ENCODE measurements at regions not wholly inside any gene's neighbourhood (a gene's known extent, or its start where the extent isn't known, plus 50 kb on each side); places are given as distances from the start of the nearest gene placed in this dataset.

DNA sequence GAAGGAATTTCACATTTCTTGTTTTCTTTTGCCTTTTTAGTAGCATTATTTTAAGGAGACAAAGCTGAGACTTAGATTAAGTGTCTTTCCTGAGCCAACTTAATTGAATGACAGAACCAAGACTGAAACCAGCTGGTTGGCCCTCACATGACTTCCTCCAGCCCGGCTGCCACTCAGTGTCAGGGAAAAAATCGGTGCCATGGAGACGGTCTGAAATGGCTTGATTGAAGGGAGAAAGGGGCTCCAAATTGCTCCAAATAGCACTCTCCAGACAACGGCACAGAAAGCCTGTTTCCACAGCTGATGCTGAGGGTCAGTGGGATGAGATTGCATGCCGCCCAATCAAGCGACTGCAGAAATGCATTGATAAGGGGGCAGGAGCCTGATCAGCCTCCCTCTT, 475.2 kb upstream of the IL12A start:
- no peak for TF ChIP-seq POLR2A (IDR thresholded peaks at IDR 0.05)
- TF ChIP-seq, protein P1, sequence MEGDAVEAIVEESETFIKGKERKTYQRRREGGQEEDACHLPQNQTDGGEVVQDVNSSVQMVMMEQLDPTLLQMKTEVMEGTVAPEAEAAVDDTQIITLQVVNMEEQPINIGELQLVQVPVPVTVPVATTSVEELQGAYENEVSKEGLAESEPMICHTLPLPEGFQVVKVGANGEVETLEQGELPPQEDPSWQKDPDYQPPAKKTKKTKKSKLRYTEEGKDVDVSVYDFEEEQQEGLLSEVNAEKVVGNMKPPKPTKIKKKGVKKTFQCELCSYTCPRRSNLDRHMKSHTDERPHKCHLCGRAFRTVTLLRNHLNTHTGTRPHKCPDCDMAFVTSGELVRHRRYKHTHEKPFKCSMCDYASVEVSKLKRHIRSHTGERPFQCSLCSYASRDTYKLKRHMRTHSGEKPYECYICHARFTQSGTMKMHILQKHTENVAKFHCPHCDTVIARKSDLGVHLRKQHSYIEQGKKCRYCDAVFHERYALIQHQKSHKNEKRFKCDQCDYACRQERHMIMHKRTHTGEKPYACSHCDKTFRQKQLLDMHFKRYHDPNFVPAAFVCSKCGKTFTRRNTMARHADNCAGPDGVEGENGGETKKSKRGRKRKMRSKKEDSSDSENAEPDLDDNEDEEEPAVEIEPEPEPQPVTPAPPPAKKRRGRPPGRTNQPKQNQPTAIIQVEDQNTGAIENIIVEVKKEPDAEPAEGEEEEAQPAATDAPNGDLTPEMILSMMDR (IDR thresholded peaks at IDR 0.05), result no peak
- no peak for TF ChIP-seq POLR2AphosphoS5 (IDR thresholded peaks at IDR 0.05)
- 60% methylated on average over 6 of the region's 6 CpGs for WGBS
- no peaks in the 10 kb centered on the region for H3K4me1 ChIP-seq (replicated peaks)
- intact Hi-C loops (cut with DNase I), result no loop called here
- no peak overlapping the region for H3K4me3 ChIP-seq
- no peak overlapping the region for H3K27ac ChIP-seq
- no peaks in the 10 kb centered on the region for H3K9me3 ChIP-seq
- no peak for DNase-seq (ENCODE audit: low spot score)
- no peaks in the 10 kb centered on the region for H3K27me3 ChIP-seq (replicated peaks; ENCODE audit: insufficient read depth)
- no peaks in the 10 kb centered on the region for H3K36me3 ChIP-seq

DNA sequence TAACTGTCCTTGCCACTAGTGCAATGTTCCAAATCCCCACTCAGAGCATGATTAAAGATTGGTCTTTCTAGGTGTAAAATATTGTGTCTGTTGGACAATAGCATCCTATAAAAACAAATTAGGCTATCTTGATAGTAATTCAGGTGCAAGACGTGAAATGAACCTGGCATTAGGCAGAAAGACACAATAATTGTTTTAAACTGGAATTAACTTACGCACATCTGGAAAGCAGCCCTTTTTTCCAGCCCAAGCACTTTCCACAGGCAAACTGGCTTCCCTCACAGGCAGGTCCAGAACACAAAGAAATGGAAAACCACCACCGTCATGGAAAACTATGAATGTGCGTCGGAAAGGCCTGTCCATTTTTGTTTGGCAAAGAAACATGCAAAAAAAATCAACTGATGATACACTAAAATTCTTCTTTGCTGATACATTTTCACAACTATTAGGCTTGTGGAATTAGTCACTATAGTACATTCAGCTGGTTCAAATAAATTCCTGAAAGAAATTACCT, 474.7 kb upstream of the IL12A start:
- no peaks in the 10 kb centered on the region for H3K36me3 ChIP-seq
- 74% methylated on average over 5 of the region's 5 CpGs for WGBS
- no peak overlapping the region for H3K4me3 ChIP-seq
- TF ChIP-seq, protein P1 (IDR thresholded peaks at IDR 0.05), result no peak
- TF ChIP-seq POLR2AphosphoS5 (IDR thresholded peaks at IDR 0.05), result no peak
- no peak for TF ChIP-seq POLR2A (IDR thresholded peaks at IDR 0.05)
- H3K27ac ChIP-seq, result no peak overlapping the region
- intact Hi-C loops (cut with DNase I), result no loop called here
- DNase-seq (ENCODE audit: low spot score), result no peak
- no peaks in the 10 kb centered on the region for H3K9me3 ChIP-seq
- no peaks in the 10 kb centered on the region for H3K4me1 ChIP-seq (replicated peaks)
- H3K27me3 ChIP-seq (replicated peaks; ENCODE audit: insufficient read depth), result no peaks in the 10 kb centered on the region

DNA sequence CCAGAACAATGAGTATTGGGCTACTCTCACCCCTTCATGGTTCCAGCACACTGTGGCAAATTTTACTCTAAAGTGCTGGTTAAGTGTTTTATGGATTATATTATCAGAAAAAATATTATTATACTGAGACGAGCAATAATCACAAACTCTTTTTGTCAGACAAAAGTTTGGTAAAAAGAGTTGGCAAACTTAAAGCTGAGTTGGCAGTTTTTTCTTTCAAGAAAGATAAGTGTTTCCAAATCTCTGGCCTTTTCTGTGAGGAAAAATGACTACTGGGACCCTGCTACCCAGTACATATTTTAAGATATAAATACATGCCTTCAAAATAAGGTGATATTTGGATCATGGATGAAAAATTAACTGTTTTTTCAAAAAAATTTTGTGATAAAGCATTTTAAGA, 471.5 kb upstream of the IL12A start:
- Histone ChIP-seq H3K27ac (no peak overlapping the region), H3K4me1 (replicated peaks) (no peaks in the 10 kb centered on the region), H3K4me3 (no peak overlapping the region), H3K9me3 (no peaks in the 10 kb centered on the region), H3K36me3 (no peaks in the 10 kb centered on the region), H3K27me3 (replicated peaks; ENCODE audit: insufficient read depth) (no peaks in the 10 kb centered on the region)
- no peak for DNase-seq (ENCODE audit: low spot score)
- WGBS, result 70% methylated on average over 1 of the region's 1 CpG
- intact Hi-C loops (cut with DNase I), result no loop called here
- TF ChIP-seq, protein P1 (IDR thresholded peaks at IDR 0.05), result no peak
- TF ChIP-seq POLR2AphosphoS5 (IDR thresholded peaks at IDR 0.05) (no peak), POLR2A (IDR thresholded peaks at IDR 0.05) (no peak)

DNA sequence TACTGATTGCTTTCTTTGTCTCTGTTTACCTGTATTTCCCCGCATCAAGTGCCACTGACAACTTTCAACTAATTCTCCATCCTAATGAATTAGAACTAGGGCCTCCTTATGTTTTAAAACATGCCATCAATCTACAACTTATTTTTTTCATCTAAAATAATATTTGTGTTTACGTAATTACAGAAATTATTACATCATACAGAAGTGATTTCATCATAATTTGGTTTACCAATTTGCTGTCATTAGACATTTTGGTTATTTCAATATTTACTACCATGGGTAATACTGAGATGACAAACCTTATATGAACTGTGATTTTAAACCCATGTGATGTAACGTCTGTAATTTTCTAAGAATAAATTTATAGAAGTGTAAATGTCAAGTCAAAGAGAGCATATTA, 468.0 kb upstream of the IL12A start:
- no peak for TF ChIP-seq POLR2A (IDR thresholded peaks at IDR 0.05)
- TF ChIP-seq POLR2AphosphoS5 (IDR thresholded peaks at IDR 0.05), result no peak
- TF ChIP-seq, protein P1 (IDR thresholded peaks at IDR 0.05), result no peak
- no peak for DNase-seq (ENCODE audit: low spot score)
- intact Hi-C loops (cut with DNase I), result no loop called here
- Histone ChIP-seq H3K36me3 (no peaks in the 10 kb centered on the region), H3K9me3 (no peaks in the 10 kb centered on the region), H3K4me1 (replicated peaks) (no peaks in the 10 kb centered on the region), H3K27me3 (replicated peaks; ENCODE audit: insufficient read depth) (no peaks in the 10 kb centered on the region), H3K4me3 (no peak overlapping the region), H3K27ac (no peak overlapping the region)
- WGBS, result 71% methylated on average over 3 of the region's 3 CpGs

DNA sequence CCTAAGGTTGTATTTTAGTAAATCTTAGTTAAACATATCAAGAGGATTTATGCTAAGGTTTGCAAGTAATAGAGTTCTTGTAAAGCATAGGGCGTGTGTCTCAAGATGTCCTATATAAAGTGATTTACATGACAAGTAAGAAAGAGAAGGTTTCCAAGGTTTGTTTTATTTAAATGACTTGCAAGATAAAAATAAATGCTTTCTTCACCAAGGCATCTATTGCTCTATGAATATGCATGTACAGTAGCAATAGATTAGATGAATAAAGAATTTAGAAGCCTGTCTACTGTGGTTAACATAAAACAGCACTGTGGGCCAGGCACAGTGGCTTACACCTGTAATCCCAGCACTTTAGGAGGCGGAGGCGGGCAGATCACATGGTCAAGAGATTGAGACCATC, 466.4 kb upstream of the IL12A start:
- H3K27ac ChIP-seq, result no peak overlapping the region
- TF ChIP-seq POLR2A (IDR thresholded peaks at IDR 0.05) (no peak), POLR2AphosphoS5 (IDR thresholded peaks at IDR 0.05) (no peak)
- TF ChIP-seq, protein P1 (IDR thresholded peaks at IDR 0.05), result no peak
- 77% methylated on average over 3 of the region's 3 CpGs for WGBS
- H3K36me3 ChIP-seq, result no peaks in the 10 kb centered on the region
- H3K4me1 ChIP-seq (replicated peaks), result no peaks in the 10 kb centered on the region
- no peak overlapping the region for H3K4me3 ChIP-seq
- DNase-seq (ENCODE audit: low spot score), result no peak
- H3K27me3 ChIP-seq (replicated peaks; ENCODE audit: insufficient read depth), result no peaks in the 10 kb centered on the region
- no peaks in the 10 kb centered on the region for H3K9me3 ChIP-seq
- intact Hi-C loops (cut with DNase I), result no loop called here
